ENCODE measurements at regions not wholly inside any gene's neighbourhood (a gene's known extent, or its start where the extent isn't known, plus 50 kb on each side); places are given as distances from the start of the nearest gene placed in this dataset.
"Not testable (repeated sequence)": the region's sequence is repeated elsewhere in the genome, so short reads cannot be mapped to it uniquely, and the experiment has no call there.

DNA sequence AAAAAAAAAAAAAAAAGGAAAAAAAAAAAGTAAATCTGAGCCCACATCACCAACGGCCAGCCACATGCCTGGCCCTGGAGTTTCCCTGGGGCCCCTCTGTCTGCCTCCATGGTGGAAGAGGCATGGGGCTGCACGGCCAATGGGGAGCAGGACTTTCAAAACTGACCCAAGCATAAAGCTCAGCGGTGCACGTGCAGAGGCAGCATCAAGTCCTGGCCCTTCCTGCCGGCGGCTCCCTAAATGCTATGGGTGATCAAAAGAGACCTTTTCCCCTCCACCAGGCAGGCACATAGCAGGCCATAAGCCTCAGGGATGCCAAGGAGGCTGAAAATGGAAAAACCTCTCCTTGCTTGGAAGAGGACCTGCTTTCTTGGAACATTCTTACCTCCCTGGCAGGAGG, 94.3 kb downstream of the OAT start:
- no peak for DNase-seq (ENCODE audit: low spot score)

DNA sequence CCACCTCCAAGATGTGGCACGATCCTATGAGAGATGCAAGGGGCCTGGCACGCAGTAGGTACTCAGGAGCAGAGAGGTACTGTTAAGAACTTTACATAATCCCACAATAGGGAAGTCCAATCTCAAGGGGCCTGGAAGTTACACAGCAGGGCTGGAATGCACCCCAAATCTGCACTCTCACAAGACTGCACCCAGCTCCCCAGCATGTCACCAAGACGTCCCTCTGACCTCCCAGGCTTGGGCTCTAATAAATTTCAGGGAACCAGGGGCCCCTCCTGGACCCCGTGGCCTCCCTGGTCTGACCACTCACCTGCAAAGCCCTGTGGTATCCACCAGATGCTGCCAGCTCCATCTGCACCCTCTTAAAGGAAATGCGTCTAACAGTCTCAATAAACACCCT, 94.9 kb downstream of the OAT start:
- DNase-seq (ENCODE audit: low spot score) = no peak

DNA sequence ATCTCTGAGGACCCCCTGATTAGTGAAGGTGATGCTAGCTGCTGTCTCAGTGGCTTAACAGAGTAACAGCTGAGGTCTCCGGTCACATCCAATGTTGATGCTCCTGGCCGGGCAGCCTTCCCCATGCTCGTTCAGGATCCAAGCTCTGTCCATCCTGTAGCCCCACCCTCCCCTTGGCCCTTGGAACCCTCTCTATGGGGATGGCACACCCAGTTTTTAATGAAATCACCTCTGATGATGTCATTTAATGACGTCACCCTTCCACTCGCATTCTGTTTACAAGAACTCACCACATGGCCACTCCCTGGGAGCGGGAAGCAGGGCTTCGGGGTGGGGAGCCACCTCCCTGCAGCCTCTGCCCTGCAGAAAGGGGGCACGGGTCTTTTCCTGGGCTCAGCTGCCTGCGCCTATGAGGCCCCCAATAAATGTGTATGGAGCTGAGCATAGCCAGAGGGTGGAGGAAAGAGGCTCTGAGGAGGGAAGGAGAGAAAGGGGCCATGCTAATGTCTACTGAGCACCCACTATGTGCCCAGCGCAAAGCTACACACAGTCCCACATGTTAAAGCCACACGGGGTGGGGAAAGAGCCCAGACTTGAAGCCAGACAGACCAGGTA, 95.5 kb downstream of the OAT start:
- DNase-seq (ENCODE audit: low spot score) = no peak

DNA sequence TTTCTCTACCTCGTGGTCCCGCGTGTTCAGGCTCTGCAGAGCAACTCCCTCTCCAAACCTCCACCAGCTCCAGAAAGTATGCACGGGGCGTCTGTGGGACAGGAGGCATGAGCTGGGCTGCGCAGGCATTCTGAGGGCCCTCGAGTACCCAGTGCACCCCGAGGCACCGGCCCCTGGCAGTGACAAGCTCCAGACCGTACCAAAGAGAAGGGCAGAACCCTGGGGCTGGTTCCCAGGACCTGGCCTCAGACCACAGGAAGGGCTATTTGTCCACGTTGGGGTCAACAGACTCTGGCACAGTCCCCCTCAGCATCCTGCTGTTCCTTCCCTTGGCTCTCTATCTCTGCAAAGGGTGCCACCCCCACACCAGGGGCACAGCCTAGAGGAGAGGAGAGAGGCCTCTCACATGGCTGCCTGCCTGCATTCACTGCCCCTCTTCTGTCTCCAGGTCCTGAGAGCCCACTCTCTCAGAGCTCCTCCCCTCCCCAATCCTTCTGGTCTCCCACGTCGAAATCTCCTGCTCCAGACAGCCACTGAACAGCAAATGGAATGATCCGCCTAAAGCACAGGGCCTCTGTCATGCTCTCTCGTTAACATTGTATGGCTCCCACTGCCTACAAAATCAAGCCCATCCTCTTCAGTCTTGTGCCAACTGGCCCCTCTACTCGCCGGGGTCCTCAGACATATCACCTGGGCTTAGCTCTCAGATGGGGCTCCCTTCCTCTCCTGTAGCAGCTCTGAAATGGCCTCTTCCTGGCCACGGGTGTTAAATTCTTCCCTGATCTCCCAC, 96.3 kb downstream of the OAT start:
- DNase-seq (ENCODE audit: low spot score) = no peak

DNA sequence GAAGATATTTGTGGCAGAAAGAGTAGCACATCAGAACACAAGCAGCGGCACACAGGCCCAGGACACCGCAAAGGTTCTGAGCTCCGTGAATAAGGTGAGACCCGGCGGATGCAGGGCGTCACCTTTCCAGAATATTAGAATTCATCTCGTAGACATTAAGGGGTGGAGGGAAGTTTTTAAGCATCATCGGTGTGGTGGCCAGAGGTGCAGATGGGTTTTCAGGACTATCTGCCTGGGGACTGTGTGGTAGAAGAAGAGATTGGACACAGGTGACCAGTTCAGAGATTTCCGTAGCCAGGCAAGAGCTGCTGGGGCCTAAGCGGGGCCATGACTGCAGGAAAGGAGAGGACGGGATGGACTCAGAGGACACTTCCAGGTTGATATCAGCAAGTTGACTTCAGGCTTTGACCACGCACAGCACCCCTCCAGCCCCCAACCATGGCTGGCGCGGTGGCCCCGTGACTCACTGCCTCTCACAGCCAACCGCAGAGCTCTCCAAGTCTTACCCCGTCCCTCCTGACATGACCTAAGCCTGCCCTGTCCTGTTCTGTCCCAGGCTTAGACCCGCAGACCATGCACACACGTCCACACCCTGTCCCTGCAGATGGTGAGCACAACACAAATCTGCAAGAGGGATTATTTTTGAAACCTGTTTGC, 97.2 kb downstream of the OAT start:
- no peak for DNase-seq (ENCODE audit: low spot score)

DNA sequence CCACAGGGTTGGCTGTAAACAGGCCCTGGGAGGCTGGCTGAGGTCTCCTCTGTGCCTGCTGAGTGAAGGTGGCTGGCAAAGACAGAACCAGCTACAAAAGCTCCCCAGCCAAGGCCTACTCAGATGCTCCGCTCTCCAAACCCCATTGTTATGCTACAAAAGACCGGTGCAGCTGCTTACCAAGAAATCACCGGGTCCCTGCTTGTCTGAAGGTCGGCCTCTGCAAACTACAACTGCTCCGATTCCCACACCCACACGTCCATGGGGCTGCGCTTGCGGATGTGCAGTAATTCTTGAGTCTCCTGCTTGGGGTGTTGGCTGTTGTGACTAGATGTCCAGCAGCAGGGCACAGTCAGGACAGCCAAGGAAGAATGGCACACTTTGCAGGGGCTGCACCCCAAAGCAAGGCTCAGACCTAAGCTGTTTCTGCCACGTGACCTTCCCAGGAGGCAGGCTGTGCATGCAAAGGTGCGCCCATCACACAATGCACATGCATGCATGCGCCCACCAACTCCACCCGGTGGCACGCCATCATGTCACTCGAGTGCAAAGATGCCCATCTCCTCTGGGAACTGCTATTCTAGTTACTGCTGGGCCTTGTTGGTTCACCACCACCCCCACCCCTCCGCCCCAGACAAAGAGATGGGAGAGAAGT, 97.8 kb downstream of the OAT start:
- no peak for DNase-seq (ENCODE audit: low spot score)

DNA sequence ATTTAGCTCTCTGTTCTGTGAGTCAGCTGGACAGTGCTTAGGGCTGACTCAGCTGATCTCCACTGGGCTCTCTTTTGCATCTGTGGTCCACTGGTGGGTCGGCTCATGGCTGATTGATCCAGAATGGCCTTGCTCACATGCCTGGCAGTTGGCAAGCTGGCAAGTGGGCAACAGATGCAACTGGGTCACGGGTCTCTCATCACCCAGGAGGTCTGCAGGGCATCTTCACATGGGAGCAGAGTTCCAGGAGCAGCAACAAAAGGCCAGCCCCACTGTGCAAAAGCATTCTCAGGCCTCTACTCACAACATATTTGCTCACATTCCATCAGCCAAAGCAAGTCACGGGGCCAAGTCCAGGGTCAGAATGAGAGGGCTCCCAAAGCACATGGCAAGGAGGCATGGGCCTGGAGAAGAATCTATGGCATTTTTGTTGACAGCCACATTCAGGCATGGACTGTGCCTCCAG, 98.8 kb downstream of the OAT start:
- DNase-seq (ENCODE audit: low spot score) = no peak

DNA sequence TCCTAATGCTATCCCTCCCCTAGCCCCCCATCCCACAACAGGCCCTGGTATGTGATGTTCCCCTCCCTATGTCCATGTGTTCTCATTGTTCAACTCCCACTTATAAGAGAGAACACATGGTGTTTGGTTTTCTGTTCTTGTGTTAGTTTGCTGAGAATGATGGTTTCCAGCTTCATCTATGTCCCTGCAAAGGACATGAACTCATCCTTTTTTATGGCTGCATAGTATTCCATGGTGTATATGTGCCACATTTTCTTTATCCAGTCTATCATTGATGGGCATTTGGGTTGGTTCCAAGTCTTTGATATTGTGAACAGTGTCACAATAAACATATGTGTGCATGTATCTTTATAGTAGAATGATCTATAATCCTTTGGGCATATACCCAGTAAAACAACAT, 99.2 kb downstream of the OAT start:
- not testable (repeated sequence) for DNase-seq (ENCODE audit: low spot score)

DNA sequence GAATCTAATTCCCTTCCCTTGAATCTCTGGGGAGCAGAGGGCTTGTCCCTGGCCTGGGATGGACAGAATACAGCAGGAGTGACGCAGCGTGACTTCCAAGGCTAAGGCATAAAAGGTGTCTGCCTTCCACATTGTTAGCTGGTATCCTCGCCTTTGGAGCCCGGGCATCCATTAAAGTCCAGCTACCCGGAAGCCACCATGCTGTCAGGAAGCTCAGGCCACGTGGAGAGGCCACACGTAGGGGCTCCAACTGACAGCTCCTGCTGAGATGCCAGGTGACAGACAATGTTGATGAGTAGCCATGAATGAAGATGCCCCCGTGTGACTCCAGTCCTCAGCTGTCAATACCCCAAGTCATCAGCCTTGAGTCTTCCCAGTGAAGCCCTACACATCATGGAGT, 99.9 kb downstream of the OAT start:
- DNase-seq (ENCODE audit: low spot score) = no peak

DNA sequence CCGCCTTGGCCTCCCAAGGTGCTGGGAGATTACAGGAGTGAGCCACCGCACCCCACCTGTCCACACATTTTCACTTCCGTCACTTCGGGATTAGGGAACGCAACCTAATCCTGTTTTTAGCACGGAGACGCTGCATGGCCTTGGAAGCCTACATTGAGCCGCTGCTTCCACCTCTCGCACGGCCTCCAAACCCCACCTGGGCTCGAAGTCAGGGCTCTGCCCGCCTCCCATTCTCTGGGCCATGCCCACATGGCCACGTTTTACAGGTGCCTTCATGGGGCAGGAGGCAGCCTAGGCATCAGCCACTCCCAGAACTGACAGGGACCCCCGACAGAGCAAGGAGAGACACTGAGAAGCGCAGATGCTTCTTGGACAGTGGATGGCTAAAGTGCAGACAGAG, 100.6 kb downstream of the OAT start:
- no peak for DNase-seq (ENCODE audit: low spot score)

DNA sequence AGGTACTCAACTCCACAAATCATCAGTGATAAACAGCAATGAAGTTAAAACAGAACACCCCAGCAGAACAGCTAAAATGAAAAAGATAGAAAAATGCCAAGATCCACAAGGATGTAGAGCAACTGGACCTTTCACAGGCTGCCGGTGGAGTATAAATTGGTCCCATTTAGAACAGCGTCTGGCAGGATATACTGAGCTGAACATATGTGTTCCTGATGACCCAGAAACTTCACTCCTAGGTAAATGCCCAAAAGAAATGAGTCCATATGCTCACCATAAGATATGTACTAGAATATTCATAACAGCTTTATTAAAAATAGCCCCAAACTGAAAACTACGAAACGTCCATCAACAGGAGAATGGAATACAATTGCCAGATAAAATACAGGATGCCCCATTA, 102.4 kb downstream of the OAT start:
- DNase-seq (ENCODE audit: low spot score) = no peak

DNA sequence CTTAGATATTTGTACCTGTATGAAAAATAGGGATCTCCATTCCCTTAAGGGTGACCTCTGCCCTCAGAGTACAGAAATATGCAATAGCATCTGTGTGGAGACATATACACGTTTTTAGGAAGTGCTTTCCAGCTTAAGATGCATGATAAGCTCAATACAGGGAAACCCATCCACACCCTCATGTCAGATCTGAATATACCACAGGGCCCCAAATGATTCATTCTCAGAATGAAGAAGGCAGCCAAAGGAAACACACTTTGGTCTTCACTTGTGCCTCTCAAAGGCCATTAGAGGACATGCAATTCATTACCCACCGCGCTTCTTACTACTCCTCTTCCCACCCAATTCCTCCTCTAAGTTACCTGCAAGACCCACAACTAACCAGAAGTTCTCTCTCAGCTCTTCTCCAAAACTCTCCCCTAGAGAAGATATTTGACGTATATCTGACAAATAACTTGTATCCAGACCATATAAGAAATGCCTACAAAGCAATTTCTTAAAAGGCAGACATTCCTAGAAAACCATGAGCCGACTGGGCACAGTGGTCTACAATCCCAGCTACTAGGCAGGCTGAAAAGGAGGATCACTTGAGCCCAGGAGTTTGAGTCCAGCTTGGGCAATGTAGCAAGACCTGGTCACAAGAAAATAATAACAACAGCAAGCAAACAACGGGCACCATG, 103.0 kb downstream of the OAT start:
- no peak for DNase-seq (ENCODE audit: low spot score)

DNA sequence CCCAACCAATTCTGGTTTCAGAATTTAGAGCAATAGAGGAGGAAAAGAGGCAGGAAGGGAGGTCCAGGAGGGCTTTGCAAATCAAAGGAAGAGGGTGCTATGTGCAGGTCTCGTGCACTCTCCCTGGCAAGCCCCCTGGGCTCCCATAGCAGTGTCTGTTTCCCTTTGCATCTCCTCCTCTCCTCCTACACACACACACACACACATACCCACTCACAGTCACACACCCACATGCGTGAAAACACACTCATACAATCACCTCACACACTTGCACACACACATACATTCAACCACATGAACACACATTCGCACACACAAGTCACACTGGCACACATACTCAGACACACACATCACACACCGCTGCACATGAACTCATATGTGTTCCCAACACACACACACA, 105.3 kb downstream of the OAT start:
- DNase-seq (ENCODE audit: low spot score) = no peak

DNA sequence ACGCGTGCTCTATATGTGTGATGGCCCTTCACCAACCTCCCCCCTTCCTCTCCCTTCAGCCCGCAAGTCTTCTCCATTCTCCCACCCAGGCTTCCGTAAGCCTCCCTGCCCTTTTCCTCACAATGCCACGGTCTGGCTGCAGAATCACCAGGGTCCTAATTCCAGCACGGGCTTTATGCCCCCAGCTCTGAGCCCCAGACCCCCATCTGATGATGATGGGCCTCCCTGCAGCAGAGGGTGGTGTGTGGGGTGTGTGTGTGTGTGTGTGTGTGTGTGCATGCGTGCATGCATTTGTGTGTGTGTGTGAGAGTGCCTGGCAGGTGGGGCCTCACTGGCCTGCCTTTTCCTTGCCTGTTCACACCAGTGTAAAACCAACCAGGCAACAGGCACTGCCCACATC, 109.9 kb downstream of the OAT start:
- DNase-seq (ENCODE audit: low spot score) = no peak

DNA sequence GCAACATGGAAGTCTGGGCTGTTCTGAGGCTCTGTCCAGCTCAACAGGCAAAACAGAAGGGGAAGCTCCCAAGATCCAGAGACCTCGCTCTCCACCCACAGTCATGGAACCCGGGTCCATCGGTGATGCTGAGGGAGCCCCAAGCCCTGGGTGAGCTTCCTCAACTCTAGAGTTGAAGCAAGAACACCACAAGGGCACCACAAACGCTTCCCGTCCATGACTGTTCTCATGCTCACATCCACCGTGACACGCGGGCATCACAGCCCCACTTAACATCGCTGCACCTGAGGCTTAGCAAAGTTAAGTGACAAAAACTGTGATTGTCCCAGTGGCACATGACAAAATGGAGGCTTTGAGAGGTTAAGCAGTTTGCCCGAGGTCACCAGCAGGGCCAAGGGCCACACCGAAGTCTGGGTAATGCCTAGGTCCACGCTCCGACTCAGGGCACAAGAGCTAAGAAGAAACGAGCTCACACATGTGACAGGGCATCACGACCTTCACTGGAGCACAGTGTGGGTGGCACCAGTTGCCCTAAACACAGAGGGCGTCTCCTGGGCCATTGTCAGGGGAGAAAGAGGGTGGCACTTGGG, 110.6 kb downstream of the OAT start:
- DNase-seq (ENCODE audit: low spot score) = no peak

DNA sequence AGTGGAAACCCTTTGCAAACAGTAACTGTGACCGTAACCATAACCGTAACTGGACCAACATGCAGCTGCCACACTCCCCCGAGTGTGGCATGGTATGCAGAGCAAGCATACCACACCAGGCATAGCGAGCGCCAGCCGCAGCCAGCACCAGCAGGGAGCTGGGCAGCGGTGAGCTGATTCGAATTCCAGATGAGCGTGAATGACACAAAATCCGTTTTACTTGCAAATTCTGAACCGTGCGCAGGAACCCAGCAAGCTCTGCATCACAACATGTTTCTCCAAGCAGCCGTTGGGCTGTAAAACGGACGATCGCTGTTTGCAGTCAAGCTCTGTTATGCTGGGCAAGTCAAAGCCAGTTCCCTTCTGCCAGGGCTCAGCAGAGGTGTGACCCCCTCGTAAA, 111.1 kb downstream of the OAT start:
- DNase-seq (ENCODE audit: low spot score) = no peak

DNA sequence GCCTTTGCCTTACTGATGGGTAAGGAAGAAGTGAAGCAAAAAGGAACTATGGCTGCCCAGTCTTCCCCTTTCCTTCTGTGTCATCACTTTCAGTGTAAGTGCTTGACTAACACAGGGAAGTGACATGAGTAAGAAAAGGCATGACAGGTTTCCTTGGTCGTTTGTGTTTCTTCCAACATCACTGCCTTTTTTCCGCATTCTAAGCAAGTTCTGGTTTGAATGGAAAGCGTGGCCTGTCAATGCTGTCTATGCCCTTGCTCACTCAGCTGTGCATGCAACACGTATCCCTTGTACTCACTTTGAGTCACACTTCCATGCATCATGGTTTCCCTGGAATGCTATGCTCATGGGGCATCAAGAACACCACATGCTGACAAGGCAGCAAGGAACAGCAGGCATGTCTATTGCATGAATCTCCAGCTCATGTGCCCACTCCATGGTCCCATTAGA, 111.8 kb downstream of the OAT start:
- no peak for DNase-seq (ENCODE audit: low spot score)

DNA sequence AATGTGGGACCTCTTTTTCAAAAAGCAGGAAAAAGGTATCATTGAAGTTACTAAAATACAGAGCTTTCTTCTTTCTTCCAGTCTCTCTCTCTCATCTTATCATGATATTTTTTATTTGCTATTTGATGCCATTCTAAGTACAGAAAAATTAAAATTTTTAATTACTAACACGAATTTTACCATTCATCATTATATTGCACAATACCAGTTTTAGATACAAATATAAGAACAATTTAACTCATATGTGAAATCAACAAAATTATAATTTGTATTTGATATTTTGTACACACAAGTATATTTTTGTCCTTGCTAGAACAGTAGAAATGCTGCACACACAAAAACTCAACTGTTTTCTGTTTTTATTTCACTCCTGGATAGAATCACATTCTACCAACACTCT, 112.2 kb downstream of the OAT start:
- DNase-seq (ENCODE audit: low spot score) = no peak

DNA sequence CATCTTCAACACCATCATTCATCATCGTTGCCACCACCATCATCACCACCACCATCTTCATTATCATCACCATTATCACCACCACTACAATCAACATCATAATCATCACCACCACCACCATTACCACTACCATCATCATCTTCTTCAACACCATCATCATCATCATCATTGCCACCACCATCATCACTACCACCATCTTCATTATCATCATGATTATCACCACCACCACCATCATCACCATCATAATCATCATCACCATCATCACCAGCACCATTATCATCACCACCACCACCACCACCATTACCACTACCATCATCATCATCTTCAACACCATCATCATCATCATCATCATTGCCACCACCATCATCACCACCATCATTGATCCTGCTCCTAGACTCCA, 112.7 kb downstream of the OAT start:
- DNase-seq (ENCODE audit: low spot score) = no peak

DNA sequence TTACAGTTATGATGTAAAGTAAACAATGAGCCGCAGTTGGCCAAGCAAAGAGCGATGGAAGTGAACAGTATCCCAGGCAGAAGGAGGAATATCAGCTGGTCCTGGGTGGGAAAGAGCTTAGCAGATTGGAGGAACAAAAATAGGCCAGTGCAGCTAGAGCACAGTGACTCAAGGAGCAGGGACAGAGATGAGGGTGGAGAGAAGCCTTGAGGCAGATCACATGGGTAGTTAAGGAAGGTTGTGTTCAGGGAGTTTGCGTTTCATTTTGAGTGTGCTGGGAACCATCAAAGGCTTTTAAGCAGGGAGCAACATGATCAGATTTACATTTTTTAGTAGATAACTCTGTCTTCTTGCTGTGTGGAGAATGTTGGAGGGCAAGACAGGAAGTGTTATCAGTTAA, 113.6 kb downstream of the OAT start:
- no peak for DNase-seq (ENCODE audit: low spot score)

DNA sequence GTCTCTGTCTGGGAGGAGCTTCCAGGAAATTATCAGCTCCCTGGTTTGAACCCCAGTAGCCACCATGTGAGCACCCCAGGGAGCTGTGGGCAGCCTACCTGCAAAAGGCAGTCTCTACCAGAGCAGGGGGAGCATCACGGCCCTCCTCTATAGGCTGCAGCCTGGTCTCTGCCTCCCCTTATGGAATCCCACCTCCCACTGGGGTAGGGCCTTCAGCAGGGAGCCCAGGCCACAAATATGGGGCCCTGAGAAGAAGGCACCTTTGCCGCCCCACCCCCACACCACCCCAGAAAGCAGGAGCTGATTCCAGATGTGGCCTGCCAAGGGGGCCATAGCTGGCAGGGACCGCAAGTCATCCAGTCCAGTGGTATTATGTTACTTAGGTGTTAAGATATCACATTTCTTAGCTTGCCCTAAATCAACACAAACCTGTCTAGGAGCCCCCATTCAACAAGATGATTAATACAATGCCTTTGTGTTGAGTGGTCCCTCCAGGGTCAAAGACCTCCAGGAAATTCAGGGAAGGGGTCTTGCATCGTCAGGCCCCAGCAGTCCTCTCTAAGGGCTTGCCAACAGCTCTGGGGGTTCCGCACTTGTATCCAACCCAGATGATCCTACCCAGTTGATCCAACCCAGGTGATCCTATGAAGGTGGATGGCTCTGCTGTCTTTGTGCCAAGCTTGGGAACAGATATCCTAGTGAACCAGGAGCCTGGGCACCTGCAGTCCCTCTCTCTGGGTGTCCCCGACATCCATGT, 114.9 kb downstream of the OAT start:
- DNase-seq (ENCODE audit: low spot score) = no peak

Measured in CD4-positive, alpha-beta T cell treated with Interleukin-6 at 100 ng/mL for 8 hours (primary cell).